Esophagus squamous epithelium (tissue), 4 donors: ENCODE measurements at regions not wholly inside any gene's neighbourhood (a gene's known extent, or its start where the extent isn't known, plus 50 kb on each side); places are given as distances from the start of the nearest gene placed in this dataset.

Experiments
- CTCF ChIP-seq, 6 experiments: fragments of 450-650 bp in 4 of 6; fragments of 200-600 bp in 2 of 6; sonication (generic) in 2 of 6; IDR thresholded peaks; one replicate each; pipeline ENCODE4 v1.5.1; 2016 to 2019; ENCODE audit warnings: antibody characterized with exemption in 6 of 6, mild to moderate bottlenecking in 4 of 6, moderate library complexity in 4 of 6
- POLR2A ChIP-seq, 4 donors: fragments of 450-650 bp; IDR thresholded peaks; one replicate each; pipeline ENCODE4 v1.6.1; 2017; ENCODE audit warnings: antibody characterized with exemption in 4 of 4, mild to moderate bottlenecking in 4 of 4, moderate library complexity in 3 of 4

GRCh38 chr5:39543335-39543734 is 118.6 kb upstream of the DAB2 start:
- TF ChIP-seq CTCF (IDR thresholded peaks at IDR 0.05): no peak
- no peak for TF ChIP-seq POLR2A (IDR thresholded peaks at IDR 0.05)
